SU-DHL-6 (cell line): ENCODE measurements at regions not wholly inside any gene's neighbourhood (a gene's known extent, or its start where the extent isn't known, plus 50 kb on each side); places are given as distances from the start of the nearest gene placed in this dataset.
"Not testable (repeated sequence)": the region's sequence is repeated elsewhere in the genome, so short reads cannot be mapped to it uniquely, and the experiment has no call there.

Experiments
- H2AFZ ChIP-seq: fragments of 200-600 bp; sonication (generic); 2 replicates; pipeline ENCODE4 v1.6.1; 2014; ENCODE audit warnings: low read depth, mild to moderate bottlenecking, moderate library complexity, mixed read lengths, antibody characterized with exemption, low read length; ENCODE audit not compliant: severe bottlenecking
- H3F3A ChIP-seq: fragments of 200-600 bp; shearing (Covaris generic); 2 replicates; pipeline ENCODE4 v1.6.0; 2016; ENCODE audit warnings: antibody characterized with exemption, mild to moderate bottlenecking; ENCODE audit not compliant: insufficient read depth
- H3K27ac ChIP-seq: fragments of 200-600 bp; sonication (generic); 2 replicates; pipeline ENCODE4 v1.5.1; 2016; ENCODE audit warnings: low read depth, mild to moderate bottlenecking, low read length, moderate library complexity, mixed read lengths
- H3K27me3 ChIP-seq: fragments of 200-600 bp; sonication (generic), shearing (Covaris generic); 2 replicates; pipeline ENCODE4 v1.6.0; 2014; ENCODE audit warnings: mild to moderate bottlenecking, low read length
- H3K36me3 ChIP-seq: fragments of 200-600 bp; sonication (generic); 2 replicates; pipeline ENCODE4 v1.6.1; 2014; ENCODE audit warnings: mild to moderate bottlenecking, low read length, mixed read lengths
- H3K4me2 ChIP-seq: fragments of 300-600, 200-600 bp; shearing (Covaris generic), sonication (generic); 2 replicates; pipeline ENCODE4 v1.6.0; 2014; ENCODE audit warnings: low read length, low read depth, mild to moderate bottlenecking; ENCODE audit not compliant: poor library complexity, severe bottlenecking
- H3K4me3 ChIP-seq: fragments of 200-600 bp; sonication (generic); 2 replicates; pipeline ENCODE4 v1.5.1; 2014; ENCODE audit warnings: antibody characterized with exemption, low read length, mild to moderate bottlenecking, mixed read lengths; ENCODE audit not compliant: insufficient read depth, poor library complexity, severe bottlenecking
- H3K79me2 ChIP-seq: fragments of 200-600 bp; sonication (generic); 2 replicates; pipeline ENCODE4 v1.6.1; 2014; ENCODE audit warnings: mild to moderate bottlenecking, low read length, moderate library complexity; ENCODE audit not compliant: insufficient read depth
- H3K9ac ChIP-seq: fragments of 200-600 bp; sonication (generic); 2 replicates; pipeline ENCODE4 v1.7.0; 2014; ENCODE audit warnings: mild to moderate bottlenecking, low read length
- H3K9me2 ChIP-seq: fragments of 200-600 bp; sonication (generic); replicated peaks from 2 replicates; pipeline ENCODE4 v1.6.1; 2014; ENCODE audit warnings: low read length; ENCODE audit not compliant: insufficient read depth
- H3K9me3 ChIP-seq: fragments of 200-600 bp; sonication (generic); 2 replicates; pipeline ENCODE4 v1.6.1; 2014; ENCODE audit warnings: low read length, mixed read lengths; ENCODE audit not compliant: insufficient read depth
- H4K20me1 ChIP-seq: fragments of 200-600 bp; sonication (generic); 2 replicates; pipeline ENCODE4 v1.6.1; 2014; ENCODE audit warnings: low read depth, mild to moderate bottlenecking, antibody characterized with exemption, low read length, moderate library complexity, mixed read lengths
- CTCF ChIP-seq: fragments of 200-600 bp; sonication (generic); IDR thresholded peaks from one replicate; pipeline ENCODE4 v1.5.1; 2017; ENCODE audit warnings: antibody characterized with exemption, mild to moderate bottlenecking, low read length, moderate library complexity; ENCODE audit not compliant: insufficient read depth, poor library complexity, severe bottlenecking
- EZH2phosphoT487 ChIP-seq: fragments of 200-600 bp; sonication (generic), shearing (Covaris generic); conservative IDR thresholded peaks from 2 replicates; pipeline ENCODE4 v1.6.1; 2018; ENCODE audit warnings: mild to moderate bottlenecking, antibody characterized with exemption, low read length, moderate library complexity, mixed read lengths

DNA sequence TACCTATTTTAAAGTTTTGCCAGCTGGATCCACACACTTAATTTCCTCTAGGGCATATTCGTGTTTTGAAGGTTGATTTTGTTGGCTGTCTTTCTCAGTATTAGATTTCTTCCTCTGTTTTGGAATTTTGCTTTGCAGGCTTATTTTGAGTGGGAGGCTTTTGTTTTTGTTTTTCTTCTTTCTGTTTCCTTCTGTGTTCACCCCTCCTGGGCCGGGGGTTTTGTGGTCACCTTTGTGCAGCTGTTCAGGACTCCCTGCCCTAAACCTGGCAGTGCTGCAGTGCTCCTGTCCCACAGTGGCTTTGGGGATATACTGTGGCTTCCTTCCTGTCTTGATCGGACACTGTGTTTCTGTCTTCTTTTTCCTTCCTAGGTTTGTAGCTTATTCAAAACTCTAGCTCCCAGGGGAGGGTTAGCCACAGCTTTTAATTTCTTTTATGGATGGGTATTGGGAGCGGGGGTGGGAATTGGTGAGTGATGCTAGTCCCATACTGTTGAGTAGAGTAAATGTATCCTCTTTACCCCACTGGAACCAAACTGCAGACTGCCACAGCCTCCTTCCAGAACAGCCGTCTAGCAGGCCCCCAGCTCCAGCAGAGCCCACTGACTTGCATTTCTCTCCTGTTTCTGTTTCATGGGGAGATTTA is 228.7 kb upstream of the FZD8 start:
- Histone ChIP-seq H3K27ac (no peak overlapping the region), H2AFZ (no peak overlapping the region), H3K9me2 (no peaks in the 10 kb centered on the region), H3K79me2 (no peaks in the 10 kb centered on the region), H3F3A (no peaks in the 10 kb centered on the region), H3K9me3 (no peaks in the 10 kb centered on the region), H3K4me2 (no peak overlapping the region), H4K20me1 (no peaks in the 10 kb centered on the region), H3K36me3 (no peaks in the 10 kb centered on the region), H3K27me3 (no peaks in the 10 kb centered on the region), H3K4me3 (no peak overlapping the region), H3K9ac (no peak overlapping the region)
- no peak for TF ChIP-seq EZH2phosphoT487

GRCh38 chr10:35858676-35859283 is 216.7 kb upstream of the FZD8 start:
- not testable (repeated sequence) for H3K9ac ChIP-seq

DNA sequence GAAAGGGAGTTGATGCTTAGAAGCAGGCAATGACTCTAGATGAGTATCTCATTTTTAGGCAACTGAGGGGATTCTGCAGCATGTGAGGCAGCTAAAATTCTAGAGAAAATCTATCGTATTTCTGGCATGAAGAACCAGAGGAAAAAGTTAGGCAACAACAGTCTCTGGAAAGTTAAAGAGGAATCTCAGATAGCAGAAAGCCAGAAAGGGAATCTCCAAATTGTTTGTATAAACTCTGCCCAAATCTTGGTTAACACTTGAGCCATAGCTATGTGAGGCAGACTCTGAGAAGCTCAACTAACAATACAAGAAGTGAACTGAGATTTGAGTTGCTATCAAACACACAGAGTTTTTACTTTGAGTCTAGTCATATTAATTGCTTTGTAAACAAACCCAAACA is 215.8 kb upstream of the FZD8 start:
- H3K27me3 ChIP-seq, result no peaks in the 10 kb centered on the region
- TF ChIP-seq EZH2phosphoT487 (no peak), CTCF (no peak)
- no peak overlapping the region for H3K4me2 ChIP-seq
- no peaks in the 10 kb centered on the region for H3K79me2 ChIP-seq
- no peak overlapping the region for H3K9ac ChIP-seq
- H3F3A ChIP-seq, result no peaks in the 10 kb centered on the region
- no peaks in the 10 kb centered on the region for H3K9me2 ChIP-seq
- no peak overlapping the region for H2AFZ ChIP-seq
- no peaks in the 10 kb centered on the region for H3K36me3 ChIP-seq
- no peak overlapping the region for H3K4me3 ChIP-seq
- H3K9me3 ChIP-seq, result no peaks in the 10 kb centered on the region
- no peaks in the 10 kb centered on the region for H4K20me1 ChIP-seq
- H3K27ac ChIP-seq, result no peak overlapping the region

More at GRCh38 chr10:35858676-35859283, 216.7 kb upstream of the FZD8 start:
- not testable (repeated sequence) for H3K9me3 ChIP-seq, H3K27me3 ChIP-seq, H3K36me3 ChIP-seq, H3K27ac ChIP-seq, H2AFZ ChIP-seq, H3K79me2 ChIP-seq, H3K4me2 ChIP-seq, H3K4me3 ChIP-seq, H3K9me2 ChIP-seq, H4K20me1 ChIP-seq, H3F3A ChIP-seq

DNA sequence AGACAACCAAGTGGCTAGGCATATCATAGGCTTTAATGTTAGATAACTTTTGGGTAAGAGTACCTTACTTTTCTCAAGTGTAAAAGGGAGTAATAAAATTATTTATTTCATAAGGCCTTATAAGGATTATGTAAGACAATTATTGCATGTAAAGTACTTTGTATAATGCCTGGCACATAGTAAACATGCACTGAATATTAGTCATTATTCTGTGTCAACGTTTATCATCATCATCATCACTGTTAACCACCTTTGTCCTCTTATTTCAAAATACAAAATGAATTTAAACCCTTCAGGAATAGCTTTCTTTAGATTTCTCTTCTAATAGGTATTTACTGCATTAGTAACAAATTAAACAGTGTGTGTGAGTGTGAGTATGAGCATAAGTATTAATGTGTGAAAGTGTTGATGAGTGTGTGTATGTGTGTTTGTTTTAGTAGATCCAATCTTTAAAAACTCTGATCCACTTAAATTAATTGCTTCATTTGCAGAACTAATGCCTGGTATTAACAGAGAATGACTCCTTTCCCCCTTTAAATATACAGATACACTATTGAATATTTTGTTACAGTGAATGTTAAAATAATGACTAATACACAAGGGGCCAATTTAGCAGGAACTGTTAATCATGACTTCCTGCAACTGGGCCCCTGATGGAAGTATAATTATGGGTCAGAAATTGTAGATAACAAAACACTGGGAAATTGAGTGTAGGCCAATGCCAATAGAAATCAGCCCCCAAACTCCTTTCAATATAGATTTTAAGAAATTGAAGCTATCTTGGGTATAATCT is 213.3 kb upstream of the FZD8 start:
- TF ChIP-seq CTCF (no peak), EZH2phosphoT487 (no peak)
- Histone ChIP-seq H3K9ac (no peak overlapping the region), H3K79me2 (no peaks in the 10 kb centered on the region), H3K36me3 (no peaks in the 10 kb centered on the region), H2AFZ (no peak overlapping the region), H3K27ac (no peak overlapping the region), H3F3A (no peaks in the 10 kb centered on the region), H3K4me3 (no peak overlapping the region), H3K4me2 (no peak overlapping the region), H3K9me3 (no peaks in the 10 kb centered on the region), H3K9me2 (no peaks in the 10 kb centered on the region), H3K27me3 (no peaks in the 10 kb centered on the region), H4K20me1 (no peaks in the 10 kb centered on the region)
